ENCODE measurements at regions not wholly inside any gene's neighbourhood (a gene's known extent, or its start where the extent isn't known, plus 50 kb on each side); places are given as distances from the start of the nearest gene placed in this dataset.
A peak's percentile ranks its signal among the peaks of the same experiment; 100 is the strongest.

GRCh38 chr6:169884158-169884557, 132.7 kb downstream of the ERMARD start:
- Mint-ChIP-seq H3K9me3 (no peaks in the 10 kb centered on the region), H3K4me3 (no peak overlapping the region), H3K27ac (ENCODE audit: low read depth) (no peak overlapping the region), H3K4me1 (peaks cover 16% of the 10 kb centered on the region), H3K36me3 (ENCODE audit: insufficient read depth) (no peaks in the 10 kb centered on the region), H3K27me3 (peaks cover 53% of the 10 kb centered on the region)
- ATAC-seq (replicated peaks; ENCODE audit: extremely low read depth, poor library complexity, severe bottlenecking) (no peak), DNase-seq (ENCODE audit: low spot score in 2 of 2) (no peak)

GRCh38 chr6:169883316-169883715, 131.9 kb downstream of the ERMARD start:
- H3K27me3 Mint-ChIP-seq: peaks cover 53% of the 10 kb centered on the region
- peaks cover 16% of the 10 kb centered on the region for H3K4me1 Mint-ChIP-seq
- no peaks in the 10 kb centered on the region for H3K36me3 Mint-ChIP-seq (ENCODE audit: insufficient read depth)
- H3K4me3 Mint-ChIP-seq: no peak overlapping the region
- no peak overlapping the region for H3K27ac Mint-ChIP-seq (ENCODE audit: low read depth)
- DNase-seq (ENCODE audit: low spot score in 2 of 2) (no peak), ATAC-seq (replicated peaks; ENCODE audit: extremely low read depth, poor library complexity, severe bottlenecking) (no peak)
- no peaks in the 10 kb centered on the region for H3K9me3 Mint-ChIP-seq

GRCh38 chr6:169881976-169882375, 130.6 kb downstream of the ERMARD start:
- H3K27me3 Mint-ChIP-seq: peaks cover 52% of the 10 kb centered on the region

DNA sequence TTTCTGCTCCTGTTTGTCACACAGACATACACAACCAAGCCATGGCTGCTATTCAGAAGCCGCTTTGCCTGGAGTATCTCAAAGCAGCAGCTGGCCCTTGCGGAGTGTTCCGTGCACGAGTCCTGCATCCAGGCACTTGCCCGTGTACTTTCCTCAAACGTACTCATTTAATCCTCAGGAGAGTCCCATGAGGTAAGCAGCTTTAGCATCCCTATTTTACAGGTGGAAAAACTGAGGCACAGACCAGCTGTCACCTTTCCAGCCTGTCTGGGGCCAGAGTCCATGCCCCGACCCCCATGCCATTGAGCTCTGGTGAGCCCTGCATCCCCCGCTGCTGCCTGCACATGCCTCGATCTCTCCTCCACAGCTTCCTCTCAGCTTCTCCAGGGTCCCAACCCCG, 130.0 kb downstream of the ERMARD start:
- H3K4me3 Mint-ChIP-seq: no peak overlapping the region
- H3K9me3 Mint-ChIP-seq: no peaks in the 10 kb centered on the region
- DNase-seq (ENCODE audit: low spot score in 2 of 2) (no peak), ATAC-seq (replicated peaks; ENCODE audit: extremely low read depth, poor library complexity, severe bottlenecking) (no peak)
- peaks cover 48% of the 10 kb centered on the region for H3K27me3 Mint-ChIP-seq
- no peaks in the 10 kb centered on the region for H3K36me3 Mint-ChIP-seq (ENCODE audit: insufficient read depth)
- peaks cover 16% of the 10 kb centered on the region for H3K4me1 Mint-ChIP-seq
- no peak overlapping the region for H3K27ac Mint-ChIP-seq (ENCODE audit: low read depth)

More at GRCh38 chr6:169881976-169882375, 130.6 kb downstream of the ERMARD start:
- Mint-ChIP-seq H3K36me3 (ENCODE audit: insufficient read depth) (no peaks in the 10 kb centered on the region), H3K9me3 (no peaks in the 10 kb centered on the region), H3K4me1 (peaks cover 16% of the 10 kb centered on the region), H3K4me3 (no peak overlapping the region), H3K27ac (ENCODE audit: low read depth) (no peak overlapping the region)
- ATAC-seq (replicated peaks; ENCODE audit: extremely low read depth, poor library complexity, severe bottlenecking) (no peak), DNase-seq (ENCODE audit: low spot score in 2 of 2) (no peak)

DNA sequence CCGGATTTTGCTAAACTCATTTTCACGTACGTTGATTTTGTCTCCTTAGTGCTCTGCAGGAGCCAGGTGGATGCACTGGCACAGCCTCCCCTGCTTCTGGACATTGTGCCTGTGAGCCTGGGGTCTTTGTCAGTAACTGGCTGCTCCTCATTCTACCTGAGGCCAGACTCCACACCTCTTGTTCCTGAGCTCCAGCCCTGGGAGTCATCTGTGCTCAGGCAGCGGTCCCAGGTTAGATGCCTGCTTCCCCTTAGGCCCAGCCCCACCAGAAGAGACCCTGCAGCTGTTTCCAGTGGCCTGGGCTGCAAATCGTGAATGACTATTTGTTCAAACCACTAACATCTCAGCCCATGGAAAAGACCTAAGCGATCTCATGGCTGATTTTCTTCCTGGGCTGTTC, 129.1 kb downstream of the ERMARD start:
- no peak overlapping the region for H3K27ac Mint-ChIP-seq (ENCODE audit: low read depth)
- DNase-seq (ENCODE audit: low spot score in 2 of 2): no peak
- no peaks in the 10 kb centered on the region for H3K9me3 Mint-ChIP-seq
- peaks cover 16% of the 10 kb centered on the region for H3K4me1 Mint-ChIP-seq
- peaks cover 42% of the 10 kb centered on the region for H3K27me3 Mint-ChIP-seq
- H3K36me3 Mint-ChIP-seq (ENCODE audit: insufficient read depth): no peaks in the 10 kb centered on the region
- no peak overlapping the region for H3K4me3 Mint-ChIP-seq
- ATAC-seq (replicated peaks; ENCODE audit: extremely low read depth, poor library complexity, severe bottlenecking): no peak

DNA sequence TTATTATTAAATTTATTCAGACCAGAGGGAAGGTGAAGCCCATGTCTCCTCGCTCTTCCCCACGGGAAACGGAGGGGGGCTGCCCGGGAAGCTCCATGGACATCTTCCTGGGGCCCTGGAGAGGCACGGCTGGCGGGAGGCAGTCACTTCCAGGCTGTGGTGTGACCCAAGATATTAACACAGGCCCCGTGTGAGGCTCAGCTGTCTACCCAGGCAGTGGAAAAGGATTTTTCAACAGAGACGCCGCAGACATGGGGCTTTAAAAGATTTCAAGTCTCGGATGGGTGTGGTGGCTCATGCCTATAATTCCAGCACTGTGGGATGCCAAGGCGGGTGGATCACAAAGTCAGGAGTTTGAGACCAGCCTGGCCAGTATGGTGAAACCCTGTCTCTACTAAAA, 117.9 kb downstream of the ERMARD start:
- no peaks in the 10 kb centered on the region for H3K36me3 Mint-ChIP-seq (ENCODE audit: insufficient read depth)
- H3K27ac Mint-ChIP-seq (ENCODE audit: low read depth): no peak overlapping the region
- DNase-seq (ENCODE audit: low spot score in 2 of 2): no peak
- no peaks in the 10 kb centered on the region for H3K27me3 Mint-ChIP-seq
- no peak overlapping the region for H3K4me3 Mint-ChIP-seq
- H3K4me1 Mint-ChIP-seq: peaks cover 17% of the 10 kb centered on the region
- ATAC-seq (replicated peaks; ENCODE audit: extremely low read depth, poor library complexity, severe bottlenecking): no peak
- no peaks in the 10 kb centered on the region for H3K9me3 Mint-ChIP-seq

DNA sequence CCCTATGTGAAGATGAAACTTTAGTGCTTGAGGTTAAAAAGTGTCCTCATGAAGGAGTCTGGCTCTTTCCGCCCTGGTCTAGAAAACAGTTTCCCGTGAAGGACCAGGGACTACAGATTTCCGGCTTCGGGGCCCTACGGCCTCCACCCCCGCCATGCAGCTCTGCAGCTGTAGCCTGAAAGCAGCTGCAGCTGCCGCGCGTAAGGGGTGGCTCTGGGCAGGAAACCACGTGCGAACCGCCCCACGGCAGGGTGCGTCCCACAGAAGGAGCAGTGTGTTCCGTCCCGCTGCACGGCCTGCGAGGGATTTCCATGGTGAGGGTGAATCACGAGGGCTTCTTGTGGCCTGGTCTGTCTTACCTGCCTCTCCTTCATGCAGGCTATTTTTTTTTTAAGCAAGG, 117.0 kb downstream of the ERMARD start:
- H3K27me3 Mint-ChIP-seq: no peaks in the 10 kb centered on the region
- no peak overlapping the region for H3K4me3 Mint-ChIP-seq
- no peaks in the 10 kb centered on the region for H3K9me3 Mint-ChIP-seq
- H3K36me3 Mint-ChIP-seq (ENCODE audit: insufficient read depth): peaks cover 1% of the 10 kb centered on the region
- H3K27ac Mint-ChIP-seq (ENCODE audit: low read depth): peak overlapping the region; percentile 47
- peaks cover 22% of the 10 kb centered on the region for H3K4me1 Mint-ChIP-seq
- ATAC-seq (replicated peaks; ENCODE audit: extremely low read depth, poor library complexity, severe bottlenecking): peak; percentile 98
- DNase-seq (ENCODE audit: low spot score in 2 of 2): peak; percentile 33 to 62

DNA sequence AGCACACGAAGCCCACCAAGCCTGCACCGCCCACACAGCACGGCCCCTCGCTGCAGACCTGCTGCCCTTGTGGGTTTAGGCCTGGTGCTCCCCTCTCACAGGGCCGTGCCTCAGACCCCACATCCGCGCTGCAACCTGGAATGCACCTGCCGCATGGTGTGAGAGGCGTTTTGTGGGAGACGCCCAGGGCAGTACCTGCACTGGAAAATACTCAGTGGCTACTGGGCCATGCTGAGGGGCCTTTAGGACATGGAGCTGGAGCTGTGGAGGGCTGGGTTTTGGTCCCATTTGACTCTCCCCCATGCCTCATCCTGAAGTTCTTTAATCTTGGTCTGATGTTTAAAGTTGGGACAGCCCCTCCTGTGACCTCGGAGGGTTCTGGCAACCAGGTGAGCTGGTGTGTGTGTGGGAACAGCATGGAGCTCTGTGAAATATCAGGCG, 116.3 kb downstream of the ERMARD start:
- no peaks in the 10 kb centered on the region for H3K27me3 Mint-ChIP-seq
- H3K4me1 Mint-ChIP-seq: peaks cover 23% of the 10 kb centered on the region
- no peak overlapping the region for H3K27ac Mint-ChIP-seq (ENCODE audit: low read depth)

GRCh38 chr6:169866668-169867521, 115.5 kb downstream of the ERMARD start:
- no peaks in the 10 kb centered on the region for H3K27me3 Mint-ChIP-seq
- no peak for DNase-seq (ENCODE audit: low spot score in 2 of 2)
- peaks cover 23% of the 10 kb centered on the region for H3K4me1 Mint-ChIP-seq
- H3K36me3 Mint-ChIP-seq (ENCODE audit: insufficient read depth): peaks cover 1% of the 10 kb centered on the region
- ATAC-seq (replicated peaks; ENCODE audit: extremely low read depth, poor library complexity, severe bottlenecking): no peak
- H3K4me3 Mint-ChIP-seq: no peak overlapping the region
- H3K9me3 Mint-ChIP-seq: no peaks in the 10 kb centered on the region
- H3K27ac Mint-ChIP-seq (ENCODE audit: low read depth): no peak overlapping the region

More for the DNA sequence above, 116.3 kb downstream of the ERMARD start:
- Mint-ChIP-seq H3K4me3 (no peak overlapping the region), H3K36me3 (ENCODE audit: insufficient read depth) (peaks cover 1% of the 10 kb centered on the region), H3K9me3 (no peaks in the 10 kb centered on the region)
- no peak for DNase-seq (ENCODE audit: low spot score in 2 of 2)
- ATAC-seq (replicated peaks; ENCODE audit: extremely low read depth, poor library complexity, severe bottlenecking): no peak

DNA sequence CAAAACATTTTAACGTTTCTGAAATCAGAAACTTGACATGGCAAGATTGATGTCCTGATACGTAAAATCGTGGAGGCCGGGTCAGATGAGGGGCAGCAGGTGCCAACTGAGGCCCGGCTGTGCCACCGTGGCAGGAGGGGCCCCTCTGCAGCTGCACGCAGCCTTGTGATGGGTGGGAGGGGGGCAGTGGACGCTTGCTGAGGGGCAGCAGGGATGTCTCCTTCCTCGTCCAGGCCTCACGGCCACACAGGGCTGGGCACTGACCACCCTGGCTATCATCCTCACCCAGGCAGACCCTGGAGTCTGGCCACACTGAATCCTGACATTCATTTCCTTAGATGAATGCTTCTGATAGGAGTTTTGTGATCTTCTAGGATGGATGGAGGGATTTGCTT, 114.7 kb downstream of the ERMARD start:
- DNase-seq (ENCODE audit: low spot score in 2 of 2) (no peak), ATAC-seq (replicated peaks; ENCODE audit: extremely low read depth, poor library complexity, severe bottlenecking) (no peak)
- Mint-ChIP-seq H3K4me1 (peaks cover 23% of the 10 kb centered on the region), H3K4me3 (no peak overlapping the region), H3K27me3 (no peaks in the 10 kb centered on the region), H3K36me3 (ENCODE audit: insufficient read depth) (peaks cover 1% of the 10 kb centered on the region), H3K27ac (ENCODE audit: low read depth) (no peak overlapping the region), H3K9me3 (no peaks in the 10 kb centered on the region)

- H3K27me3 Mint-ChIP-seq: no peaks in the 10 kb centered on the region
- no peak overlapping the region for H3K27ac Mint-ChIP-seq (ENCODE audit: low read depth)
- peaks cover 1% of the 10 kb centered on the region for H3K36me3 Mint-ChIP-seq (ENCODE audit: insufficient read depth)
- peaks cover 27% of the 10 kb centered on the region for H3K4me1 Mint-ChIP-seq
- DNase-seq (ENCODE audit: low spot score in 2 of 2) (no peak), ATAC-seq (replicated peaks; ENCODE audit: extremely low read depth, poor library complexity, severe bottlenecking) (no peak)
- no peak overlapping the region for H3K4me3 Mint-ChIP-seq
- no peaks in the 10 kb centered on the region for H3K9me3 Mint-ChIP-seq
These were observed 114.1 kb downstream of the ERMARD start for GRCh38 chr6:169865346-169866139.

DNA sequence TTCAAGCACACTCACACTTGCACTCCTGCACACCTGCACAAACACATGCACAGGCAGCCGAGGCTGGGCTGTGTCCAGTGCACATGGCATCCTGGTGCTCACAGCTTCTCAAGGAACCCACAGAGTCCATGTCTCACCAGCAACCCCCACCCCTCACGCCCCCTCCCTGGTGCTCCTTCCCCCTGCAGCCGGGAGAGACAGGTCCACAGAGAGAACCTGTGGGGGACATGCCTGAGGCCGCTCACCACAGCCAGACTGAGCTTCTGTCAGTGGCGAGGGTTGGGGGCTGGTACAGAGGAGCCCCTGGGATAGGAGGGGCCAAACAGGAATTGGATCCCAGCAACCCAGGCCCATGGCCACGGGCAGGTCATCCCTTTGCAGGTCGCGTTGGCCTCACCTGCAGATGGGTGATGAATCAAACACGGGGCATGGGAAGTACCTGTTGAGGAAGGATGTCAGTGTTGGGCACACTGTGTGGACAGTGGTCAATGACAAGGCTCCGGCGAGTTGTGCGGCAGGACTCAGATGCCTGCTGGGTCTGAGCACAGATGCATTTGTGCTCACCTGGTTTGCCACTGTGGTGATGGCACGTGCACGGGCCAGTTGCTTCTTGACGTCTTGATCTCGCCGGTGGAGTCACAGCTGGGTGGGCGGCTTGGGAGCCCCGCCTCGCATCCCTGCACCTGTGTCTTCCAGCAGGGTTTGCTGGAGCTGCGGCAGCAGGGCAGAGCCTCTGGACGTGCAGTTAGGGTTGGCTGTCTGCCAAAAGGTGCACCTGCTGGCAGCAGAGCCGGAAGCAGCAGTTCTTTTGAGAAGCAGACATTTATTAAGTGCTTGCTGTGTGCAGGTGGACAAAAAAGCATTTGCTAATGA, 113.0 kb downstream of the ERMARD start:
- ATAC-seq (replicated peaks; ENCODE audit: extremely low read depth, poor library complexity, severe bottlenecking) (no peak), DNase-seq (ENCODE audit: low spot score in 2 of 2) (no peak)
- Mint-ChIP-seq H3K27me3 (no peaks in the 10 kb centered on the region), H3K4me3 (no peak overlapping the region), H3K27ac (ENCODE audit: low read depth) (no peak overlapping the region), H3K9me3 (no peaks in the 10 kb centered on the region), H3K4me1 (peaks cover 29% of the 10 kb centered on the region), H3K36me3 (ENCODE audit: insufficient read depth) (peaks cover 1% of the 10 kb centered on the region)
